Neural cell (in vitro differentiated cells): ENCODE measurements at regions not wholly inside any gene's neighbourhood (a gene's known extent, or its start where the extent isn't known, plus 50 kb on each side); places are given as distances from the start of the nearest gene placed in this dataset.
"Not testable (repeated sequence)": the region's sequence is repeated elsewhere in the genome, so short reads cannot be mapped to it uniquely, and the experiment has no call there.

ENCODE experiments used
- H2AFZ ChIP-seq: fragments of 200-600, 300-800 bp; sonication (generic), shearing (Covaris generic); 2 replicates; pipeline ENCODE4 v1.6.0; 2014; ENCODE audit warnings: low read depth, mild to moderate bottlenecking, antibody characterized with exemption, low read length, moderate library complexity
- H3F3A ChIP-seq: fragments of 200-600 bp; shearing (Covaris generic); 2 replicates; pipeline ENCODE4 v1.6.1; 2016; ENCODE audit warnings: mild to moderate bottlenecking, moderate library complexity, mixed read lengths, antibody characterized with exemption, low read length; ENCODE audit not compliant: insufficient read depth, poor library complexity, severe bottlenecking
- H3K27ac ChIP-seq: fragments of 200-600, 300-800 bp; sonication (generic), shearing (Covaris generic); 2 replicates; pipeline ENCODE4 v1.5.1; 2014; ENCODE audit warnings: mild to moderate bottlenecking, low read length, moderate library complexity
- H3K27me3 ChIP-seq: fragments of 300-800, 200-600 bp; sonication (generic), shearing (Covaris generic); 2 replicates; pipeline ENCODE4 v1.6.0; 2014; ENCODE audit warnings: mild to moderate bottlenecking, low read depth, low read length, moderate library complexity; ENCODE audit not compliant: insufficient read depth
- H3K36me3 ChIP-seq: fragments of 300-800, 200-600 bp; sonication (generic), shearing (Covaris generic); 2 replicates; pipeline ENCODE4 v1.5.1; 2014; ENCODE audit warnings: mild to moderate bottlenecking, antibody characterized with exemption, low read length, moderate library complexity; ENCODE audit not compliant: insufficient read depth
- H3K4me2 ChIP-seq: fragments of 300-800, 200-600 bp; sonication (generic), shearing (Covaris generic); 2 replicates; pipeline ENCODE4 v1.6.0; 2014; ENCODE audit warnings: mild to moderate bottlenecking, low read length
- H3K4me3 ChIP-seq: fragments of 300-800, 200-600 bp; sonication (generic), shearing (Covaris generic); 2 replicates; pipeline ENCODE4 v1.5.1; 2014; ENCODE audit warnings: mild to moderate bottlenecking, low read length, moderate library complexity
- H3K79me2 ChIP-seq: fragments of 200-600 bp; shearing (Covaris generic); replicated peaks from 2 replicates; pipeline ENCODE4 v1.6.0; 2014; ENCODE audit warnings: mild to moderate bottlenecking, low read length, moderate library complexity; ENCODE audit not compliant: insufficient read depth
- H3K9ac ChIP-seq: fragments of 300-800, 200-600 bp; sonication (generic), shearing (Covaris generic); 2 replicates; pipeline ENCODE4 v1.6.1; 2016; ENCODE audit warnings: mild to moderate bottlenecking, low read length, mixed read lengths
- H3K9me2 ChIP-seq: fragments of 200-600 bp; shearing (Covaris generic); 2 replicates; pipeline ENCODE4 v1.6.1; 2016; ENCODE audit warnings: mild to moderate bottlenecking, low read length, mixed read lengths; ENCODE audit not compliant: insufficient read depth
- H3K9me3 ChIP-seq: fragments of 200-600, 300-800 bp; sonication (generic), shearing (Covaris generic); 2 replicates; pipeline ENCODE4 v1.6.1; 2016; ENCODE audit warnings: mild to moderate bottlenecking, mixed run types, low read length, moderate library complexity, mixed read lengths
- H4K20me1 ChIP-seq: fragments of 200-600 bp; shearing (Covaris generic); 2 replicates; pipeline ENCODE4 v1.6.1; 2016; ENCODE audit warnings: mild to moderate bottlenecking, mixed run types; ENCODE audit not compliant: insufficient read depth
- CTCF ChIP-seq: fragments of 450-650 bp; IDR thresholded peaks from 2 replicates; pipeline ENCODE4 v1.5.1; 2014; ENCODE audit warnings: antibody characterized with exemption, mild to moderate bottlenecking, moderate library complexity; ENCODE audit not compliant: poor library complexity, severe bottlenecking
- EP300 ChIP-seq: fragments of 450-650 bp; conservative IDR thresholded peaks from 2 replicates; pipeline ENCODE4 v1.6.1; 2014; ENCODE audit warnings: antibody characterized with exemption, mild to moderate bottlenecking, moderate library complexity; ENCODE audit not compliant: poor library complexity, severe bottlenecking
- EZH2 ChIP-seq: fragments of 200-600, 300-800 bp; shearing (Covaris generic), sonication (generic); IDR thresholded peaks from 2 replicates; pipeline ENCODE4 v1.6.1; 2014; ENCODE audit warnings: antibody characterized with exemption, low read length, borderline replicate concordance, mild to moderate bottlenecking; ENCODE audit not compliant: insufficient read depth, poor library complexity, severe bottlenecking
- MXI1 ChIP-seq: fragments of 450-650 bp; conservative IDR thresholded peaks from 2 replicates; pipeline ENCODE4 v1.6.1; 2014; ENCODE audit warnings: antibody characterized with exemption, mild to moderate bottlenecking; ENCODE audit not compliant: poor library complexity, severe bottlenecking
- POLR2AphosphoS5 ChIP-seq: IDR thresholded peaks from 2 replicates; pipeline ENCODE4 v1.6.1; 2012
- RAD21 ChIP-seq: fragments of 450-650 bp; conservative IDR thresholded peaks from 2 replicates; pipeline ENCODE4 v1.6.1; 2014; ENCODE audit warnings: antibody characterized with exemption, mild to moderate bottlenecking, moderate library complexity
- SMC3 ChIP-seq: fragments of 450-650 bp; conservative IDR thresholded peaks from 2 replicates; pipeline ENCODE4 v1.6.1; 2014; ENCODE audit warnings: antibody characterized with exemption, mild to moderate bottlenecking, moderate library complexity; ENCODE audit not compliant: poor library complexity
- TAF1 ChIP-seq: IDR thresholded peaks from 2 replicates; pipeline ENCODE4 v1.6.1; 2012; ENCODE audit warnings: low read depth
- TF ChIP-seq, protein P1 (sequence below): IDR thresholded peaks from 2 replicates; pipeline ENCODE4 v1.6.1; 2012; ENCODE audit warnings: borderline replicate concordance

- H3K27ac ChIP-seq, H3K27me3 ChIP-seq, H3F3A ChIP-seq, H4K20me1 ChIP-seq, H3K9ac ChIP-seq, H3K9me2 ChIP-seq, H3K4me2 ChIP-seq, H3K36me3 ChIP-seq, H3K79me2 ChIP-seq, H3K9me3 ChIP-seq, H3K4me3 ChIP-seq, H2AFZ ChIP-seq: not testable (repeated sequence)
Observed at GRCh38 chr5:100364343-100364742, 170.8 kb upstream of the FAM174A start.

DNA sequence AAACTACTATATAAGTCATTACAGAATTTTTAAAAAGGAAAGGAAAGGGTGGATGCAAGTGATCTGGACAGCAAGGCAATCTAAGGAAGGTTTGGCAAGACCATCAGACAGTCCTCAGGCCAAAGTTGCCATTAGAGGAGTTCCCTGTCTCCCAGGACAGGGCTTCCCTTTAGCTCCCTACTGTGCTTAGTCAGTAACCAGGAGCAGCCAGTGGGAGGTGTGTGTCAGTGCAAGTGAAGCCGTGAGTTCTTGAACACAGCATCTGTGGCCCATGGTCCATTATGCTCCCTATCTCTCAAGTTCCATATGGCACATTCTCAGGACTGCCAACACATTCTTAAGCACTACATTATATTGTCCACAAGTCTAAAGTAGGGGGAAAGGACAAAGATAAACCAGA is 175.2 kb upstream of the FAM174A start:
- not testable (repeated sequence) for H3K79me2 ChIP-seq, H3K27ac ChIP-seq, H2AFZ ChIP-seq, H3K36me3 ChIP-seq, H3K9me3 ChIP-seq, H3K9ac ChIP-seq, H3K4me2 ChIP-seq, H3F3A ChIP-seq, H4K20me1 ChIP-seq, H3K27me3 ChIP-seq, H3K9me2 ChIP-seq, H3K4me3 ChIP-seq

GRCh38 chr5:100346269-100346668 is 188.9 kb upstream of the FAM174A start:
- not testable (repeated sequence) for H3K9me3 ChIP-seq, H3K36me3 ChIP-seq

DNA sequence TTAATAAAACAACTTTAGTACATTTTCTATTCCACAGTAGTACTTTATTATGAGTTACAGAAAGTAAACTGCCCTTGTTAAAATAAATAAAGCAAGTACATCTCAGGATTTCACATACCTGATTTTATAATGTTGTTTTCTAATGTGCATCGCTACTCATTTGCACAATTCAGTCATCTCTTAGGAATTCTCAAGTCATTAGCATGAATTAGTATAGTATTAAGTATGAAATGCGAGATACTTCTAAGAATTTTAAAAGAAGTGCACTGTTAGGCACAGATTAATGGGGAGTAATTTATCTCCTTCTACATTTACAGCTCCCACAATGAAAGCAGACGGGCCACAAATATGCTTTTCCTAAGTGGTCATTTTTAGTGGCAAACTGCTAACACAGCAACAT is 193.7 kb upstream of the FAM174A start:
- not testable (repeated sequence) for H3K9ac ChIP-seq, H3K9me2 ChIP-seq, H3K4me2 ChIP-seq, H3F3A ChIP-seq, H3K36me3 ChIP-seq, H3K9me3 ChIP-seq, H3K79me2 ChIP-seq, H4K20me1 ChIP-seq, H3K4me3 ChIP-seq, H3K27ac ChIP-seq, H2AFZ ChIP-seq, H3K27me3 ChIP-seq

More at GRCh38 chr5:100346269-100346668, 188.9 kb upstream of the FAM174A start:
- not testable (repeated sequence) for H4K20me1 ChIP-seq, H2AFZ ChIP-seq, H3F3A ChIP-seq, H3K27me3 ChIP-seq, H3K9ac ChIP-seq, H3K4me3 ChIP-seq, H3K79me2 ChIP-seq, H3K9me2 ChIP-seq, H3K4me2 ChIP-seq, H3K27ac ChIP-seq

DNA sequence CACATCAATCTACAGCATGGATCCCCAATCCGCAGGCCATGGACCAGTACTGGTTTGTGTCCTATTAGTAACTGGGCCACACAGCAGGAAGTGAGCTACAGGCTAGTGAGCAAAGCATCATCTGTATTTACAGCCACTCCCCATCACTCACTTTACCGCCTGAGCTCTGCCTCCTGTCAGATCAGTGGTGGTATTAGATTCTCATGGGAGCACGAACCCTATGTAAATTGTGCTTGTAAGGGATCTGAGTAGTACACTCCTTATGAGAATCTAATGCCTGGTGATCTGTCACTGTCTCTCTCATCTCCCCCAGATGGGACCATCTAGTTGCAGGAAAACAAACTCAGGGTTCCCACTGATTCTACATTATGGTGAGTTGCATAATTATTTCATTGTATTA is 212.7 kb upstream of the FAM174A start:
- no peak overlapping the region for H3K4me2 ChIP-seq
- TF ChIP-seq POLR2AphosphoS5 (no peak), CTCF (no peak), TAF1 (no peak), RAD21 (no peak), MXI1 (no peak), SMC3 (no peak), EP300 (no peak), EZH2 (no peak)
- TF ChIP-seq, protein P1, sequence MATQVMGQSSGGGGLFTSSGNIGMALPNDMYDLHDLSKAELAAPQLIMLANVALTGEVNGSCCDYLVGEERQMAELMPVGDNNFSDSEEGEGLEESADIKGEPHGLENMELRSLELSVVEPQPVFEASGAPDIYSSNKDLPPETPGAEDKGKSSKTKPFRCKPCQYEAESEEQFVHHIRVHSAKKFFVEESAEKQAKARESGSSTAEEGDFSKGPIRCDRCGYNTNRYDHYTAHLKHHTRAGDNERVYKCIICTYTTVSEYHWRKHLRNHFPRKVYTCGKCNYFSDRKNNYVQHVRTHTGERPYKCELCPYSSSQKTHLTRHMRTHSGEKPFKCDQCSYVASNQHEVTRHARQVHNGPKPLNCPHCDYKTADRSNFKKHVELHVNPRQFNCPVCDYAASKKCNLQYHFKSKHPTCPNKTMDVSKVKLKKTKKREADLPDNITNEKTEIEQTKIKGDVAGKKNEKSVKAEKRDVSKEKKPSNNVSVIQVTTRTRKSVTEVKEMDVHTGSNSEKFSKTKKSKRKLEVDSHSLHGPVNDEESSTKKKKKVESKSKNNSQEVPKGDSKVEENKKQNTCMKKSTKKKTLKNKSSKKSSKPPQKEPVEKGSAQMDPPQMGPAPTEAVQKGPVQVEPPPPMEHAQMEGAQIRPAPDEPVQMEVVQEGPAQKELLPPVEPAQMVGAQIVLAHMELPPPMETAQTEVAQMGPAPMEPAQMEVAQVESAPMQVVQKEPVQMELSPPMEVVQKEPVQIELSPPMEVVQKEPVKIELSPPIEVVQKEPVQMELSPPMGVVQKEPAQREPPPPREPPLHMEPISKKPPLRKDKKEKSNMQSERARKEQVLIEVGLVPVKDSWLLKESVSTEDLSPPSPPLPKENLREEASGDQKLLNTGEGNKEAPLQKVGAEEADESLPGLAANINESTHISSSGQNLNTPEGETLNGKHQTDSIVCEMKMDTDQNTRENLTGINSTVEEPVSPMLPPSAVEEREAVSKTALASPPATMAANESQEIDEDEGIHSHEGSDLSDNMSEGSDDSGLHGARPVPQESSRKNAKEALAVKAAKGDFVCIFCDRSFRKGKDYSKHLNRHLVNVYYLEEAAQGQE, result no peak
- H3K79me2 ChIP-seq, result no peaks in the 10 kb centered on the region
- H3K9ac ChIP-seq, result no peak overlapping the region
- no peaks in the 10 kb centered on the region for H3K36me3 ChIP-seq
- no peak overlapping the region for H3K4me3 ChIP-seq
- no peaks in the 10 kb centered on the region for H3K9me3 ChIP-seq
- H3K9me2 ChIP-seq, result no peaks in the 10 kb centered on the region
- no peaks in the 10 kb centered on the region for H3K27me3 ChIP-seq
- H4K20me1 ChIP-seq, result no peaks in the 10 kb centered on the region
- H3K27ac ChIP-seq, result no peak overlapping the region
- no peak overlapping the region for H2AFZ ChIP-seq
- no peaks in the 10 kb centered on the region for H3F3A ChIP-seq
